ENCODE measurements at regions not wholly inside any gene's neighbourhood (a gene's known extent, or its start where the extent isn't known, plus 50 kb on each side); places are given as distances from the start of the nearest gene placed in this dataset.
A peak's percentile ranks its signal among the peaks of the same experiment; 100 is the strongest.
"Not testable (repeated sequence)": the region's sequence is repeated elsewhere in the genome, so short reads cannot be mapped to it uniquely, and the experiment has no call there.

GRCh38 chr5:20307391-20307790, 319.4 kb upstream of the CDH18 start:
- DNase-seq (ENCODE audit: low read depth): no peak
- TF ChIP-seq, protein P1, sequence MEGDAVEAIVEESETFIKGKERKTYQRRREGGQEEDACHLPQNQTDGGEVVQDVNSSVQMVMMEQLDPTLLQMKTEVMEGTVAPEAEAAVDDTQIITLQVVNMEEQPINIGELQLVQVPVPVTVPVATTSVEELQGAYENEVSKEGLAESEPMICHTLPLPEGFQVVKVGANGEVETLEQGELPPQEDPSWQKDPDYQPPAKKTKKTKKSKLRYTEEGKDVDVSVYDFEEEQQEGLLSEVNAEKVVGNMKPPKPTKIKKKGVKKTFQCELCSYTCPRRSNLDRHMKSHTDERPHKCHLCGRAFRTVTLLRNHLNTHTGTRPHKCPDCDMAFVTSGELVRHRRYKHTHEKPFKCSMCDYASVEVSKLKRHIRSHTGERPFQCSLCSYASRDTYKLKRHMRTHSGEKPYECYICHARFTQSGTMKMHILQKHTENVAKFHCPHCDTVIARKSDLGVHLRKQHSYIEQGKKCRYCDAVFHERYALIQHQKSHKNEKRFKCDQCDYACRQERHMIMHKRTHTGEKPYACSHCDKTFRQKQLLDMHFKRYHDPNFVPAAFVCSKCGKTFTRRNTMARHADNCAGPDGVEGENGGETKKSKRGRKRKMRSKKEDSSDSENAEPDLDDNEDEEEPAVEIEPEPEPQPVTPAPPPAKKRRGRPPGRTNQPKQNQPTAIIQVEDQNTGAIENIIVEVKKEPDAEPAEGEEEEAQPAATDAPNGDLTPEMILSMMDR (IDR thresholded peaks at IDR 0.05; ENCODE audit: low read length, missing control alignments): no peak
- no peak overlapping the region for H3K4me3 ChIP-seq (replicated peaks; ENCODE audit: low read depth, low read length)

- TF ChIP-seq, protein P1 (IDR thresholded peaks at IDR 0.05; ENCODE audit: low read length, missing control alignments): no peak
- no peak for DNase-seq (ENCODE audit: low read depth)
- H3K4me3 ChIP-seq (replicated peaks; ENCODE audit: low read depth, low read length): no peak overlapping the region
Observed at GRCh38 chr5:20305463-20305862, 317.5 kb upstream of the CDH18 start.

DNA sequence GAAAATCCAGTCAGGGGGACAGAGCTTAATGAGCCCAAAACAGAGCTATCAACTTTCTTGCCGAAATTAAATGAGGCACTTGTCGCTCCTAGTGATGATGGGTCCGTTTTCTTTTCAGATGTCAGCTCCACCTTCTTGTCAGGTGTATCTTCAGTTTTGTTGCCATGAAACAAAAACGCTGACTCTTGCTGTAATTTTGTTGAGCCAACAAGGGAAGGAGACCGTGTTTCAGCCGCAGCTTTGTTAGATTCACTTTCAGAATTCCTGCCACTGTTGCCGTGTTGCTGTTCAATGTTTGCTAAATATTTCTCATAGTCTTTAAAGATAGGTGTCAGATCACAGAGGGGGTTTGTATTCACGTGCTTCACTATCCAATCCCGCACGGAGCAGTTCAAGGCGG, 316.6 kb upstream of the CDH18 start:
- not testable (repeated sequence) for DNase-seq (ENCODE audit: low read depth); H3K4me3 ChIP-seq (replicated peaks; ENCODE audit: low read depth, low read length)

DNA sequence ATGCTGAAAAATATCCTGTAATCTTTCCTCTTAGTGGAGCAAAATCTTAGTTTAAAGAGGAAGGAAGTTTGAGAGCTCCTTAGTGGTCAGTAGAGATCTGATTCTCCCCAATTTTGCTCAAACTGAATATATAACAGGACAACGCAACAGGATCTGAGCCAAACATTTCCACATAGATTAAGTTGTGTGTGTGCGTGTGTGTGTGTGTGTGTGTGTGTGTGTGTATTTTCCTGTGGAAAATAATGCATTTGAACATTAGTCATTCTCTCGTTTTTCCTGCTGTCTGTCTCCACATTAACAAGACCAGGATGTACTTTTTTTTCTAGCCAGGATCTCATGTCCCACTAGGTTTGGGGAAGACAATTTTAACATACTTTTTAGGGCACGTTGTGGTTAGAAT, 312.1 kb upstream of the CDH18 start:
- DNase-seq (ENCODE audit: low read depth): peak; percentile 79
- TF ChIP-seq, protein P1 (IDR thresholded peaks at IDR 0.05; ENCODE audit: low read length, missing control alignments): no peak
- H3K4me3 ChIP-seq (replicated peaks; ENCODE audit: low read depth, low read length): no peak overlapping the region

- no peak overlapping the region for H3K4me3 ChIP-seq (replicated peaks; ENCODE audit: low read depth, low read length)
- TF ChIP-seq, protein P1 (IDR thresholded peaks at IDR 0.05; ENCODE audit: low read length, missing control alignments): no peak
- DNase-seq (ENCODE audit: low read depth): no peak
Observed at GRCh38 chr5:20294696-20295095, 306.7 kb upstream of the CDH18 start.

- DNase-seq (ENCODE audit: low read depth): no peak
- TF ChIP-seq, protein P1 (IDR thresholded peaks at IDR 0.05; ENCODE audit: low read length, missing control alignments): no peak
- H3K4me3 ChIP-seq (replicated peaks; ENCODE audit: low read depth, low read length): no peak overlapping the region
Observed at GRCh38 chr5:20291766-20292165, 303.8 kb upstream of the CDH18 start.

GRCh38 chr5:20287640-20288039, 299.6 kb upstream of the CDH18 start:
- H3K4me3 ChIP-seq (replicated peaks; ENCODE audit: low read depth, low read length): no peak overlapping the region
- no peak for DNase-seq (ENCODE audit: low read depth)
- TF ChIP-seq, protein P1 (IDR thresholded peaks at IDR 0.05; ENCODE audit: low read length, missing control alignments): no peak

GRCh38 chr5:20286512-20286911, 298.5 kb upstream of the CDH18 start:
- H3K4me3 ChIP-seq (replicated peaks; ENCODE audit: low read depth, low read length): no peak overlapping the region
- TF ChIP-seq, protein P1 (IDR thresholded peaks at IDR 0.05; ENCODE audit: low read length, missing control alignments): no peak
- peak; percentile 81 for DNase-seq (ENCODE audit: low read depth)

All from fibroblast of pulmonary artery (primary cell).